GM13977 (cell line): ENCODE measurements at regions not wholly inside any gene's neighbourhood (a gene's known extent, or its start where the extent isn't known, plus 50 kb on each side); places are given as distances from the start of the nearest gene placed in this dataset.

Source experiments
- DNase-seq: peaks from one replicate; pipeline ENCODE4 v3.0.0; 2012; ENCODE audit warnings: low spot score
- in situ Hi-C: fragments of 300-500 bp; cut with MboI; formaldehyde crosslinking; loops from one replicate; pipeline ENCODE4 v1.12.0; 2022; ENCODE audit warnings: low sequenced_read_pairs, low pct_unique_long_range_greater_than_20kb, mixed read lengths, inconsistent platforms; ENCODE audit not compliant: unreplicated experiment
- TF ChIP-seq, protein P1 (sequence below): IDR thresholded peaks from 2 replicates; pipeline ENCODE4 v1.5.1; 2012; ENCODE audit warnings: mild to moderate bottlenecking, control low read depth; ENCODE audit not compliant: insufficient read depth; ENCODE audit errors: extremely low read depth, missing control alignments

DNA sequence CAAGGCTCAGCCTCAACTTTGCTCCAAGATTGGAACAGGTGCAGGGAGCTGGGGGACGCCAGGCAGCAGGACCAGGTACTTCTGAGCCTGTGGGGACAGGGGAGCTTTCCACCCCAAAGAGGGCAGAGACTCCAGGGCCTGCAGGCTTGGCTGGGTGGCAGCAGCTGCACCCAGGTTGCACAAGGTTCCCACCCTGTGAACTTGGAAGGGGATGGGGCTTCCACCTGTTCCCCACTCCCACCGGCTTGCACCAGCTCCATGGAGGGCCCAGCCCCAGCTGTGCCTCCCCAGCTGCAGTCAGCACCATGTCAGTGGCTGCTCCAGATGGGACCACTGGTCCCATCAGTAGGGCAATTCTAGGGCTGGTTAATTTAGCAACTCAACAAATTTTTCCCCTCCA, 114.0 kb upstream of the CDKN3 start:
- in situ Hi-C loops = no loop called here

DNA sequence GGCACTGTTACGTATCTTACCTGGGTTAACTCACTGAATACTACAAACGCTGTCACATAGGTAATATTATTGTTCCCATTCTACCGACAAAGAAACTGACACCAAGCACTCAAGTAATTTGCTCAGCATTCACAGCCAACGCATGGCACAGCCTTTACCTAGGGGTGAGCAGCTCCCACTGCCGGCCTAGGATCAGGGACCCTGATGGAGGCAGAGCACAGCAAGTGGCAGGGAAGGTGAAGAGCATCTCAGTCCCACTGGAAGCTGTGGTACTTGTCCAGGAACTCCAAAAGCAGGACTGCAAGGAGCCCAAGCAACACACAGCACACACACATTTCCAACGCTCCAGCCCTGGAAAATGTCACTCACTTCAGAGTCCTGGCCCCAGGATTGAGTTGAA, 111.8 kb upstream of the CDKN3 start:
- no peak for DNase-seq
- in situ Hi-C loops = no loop called here
- TF ChIP-seq, protein P1, sequence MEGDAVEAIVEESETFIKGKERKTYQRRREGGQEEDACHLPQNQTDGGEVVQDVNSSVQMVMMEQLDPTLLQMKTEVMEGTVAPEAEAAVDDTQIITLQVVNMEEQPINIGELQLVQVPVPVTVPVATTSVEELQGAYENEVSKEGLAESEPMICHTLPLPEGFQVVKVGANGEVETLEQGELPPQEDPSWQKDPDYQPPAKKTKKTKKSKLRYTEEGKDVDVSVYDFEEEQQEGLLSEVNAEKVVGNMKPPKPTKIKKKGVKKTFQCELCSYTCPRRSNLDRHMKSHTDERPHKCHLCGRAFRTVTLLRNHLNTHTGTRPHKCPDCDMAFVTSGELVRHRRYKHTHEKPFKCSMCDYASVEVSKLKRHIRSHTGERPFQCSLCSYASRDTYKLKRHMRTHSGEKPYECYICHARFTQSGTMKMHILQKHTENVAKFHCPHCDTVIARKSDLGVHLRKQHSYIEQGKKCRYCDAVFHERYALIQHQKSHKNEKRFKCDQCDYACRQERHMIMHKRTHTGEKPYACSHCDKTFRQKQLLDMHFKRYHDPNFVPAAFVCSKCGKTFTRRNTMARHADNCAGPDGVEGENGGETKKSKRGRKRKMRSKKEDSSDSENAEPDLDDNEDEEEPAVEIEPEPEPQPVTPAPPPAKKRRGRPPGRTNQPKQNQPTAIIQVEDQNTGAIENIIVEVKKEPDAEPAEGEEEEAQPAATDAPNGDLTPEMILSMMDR = no peak

More for the DNA sequence above, 114.0 kb upstream of the CDKN3 start:
- no peak for DNase-seq
- TF ChIP-seq, protein P1 = no peak

DNA sequence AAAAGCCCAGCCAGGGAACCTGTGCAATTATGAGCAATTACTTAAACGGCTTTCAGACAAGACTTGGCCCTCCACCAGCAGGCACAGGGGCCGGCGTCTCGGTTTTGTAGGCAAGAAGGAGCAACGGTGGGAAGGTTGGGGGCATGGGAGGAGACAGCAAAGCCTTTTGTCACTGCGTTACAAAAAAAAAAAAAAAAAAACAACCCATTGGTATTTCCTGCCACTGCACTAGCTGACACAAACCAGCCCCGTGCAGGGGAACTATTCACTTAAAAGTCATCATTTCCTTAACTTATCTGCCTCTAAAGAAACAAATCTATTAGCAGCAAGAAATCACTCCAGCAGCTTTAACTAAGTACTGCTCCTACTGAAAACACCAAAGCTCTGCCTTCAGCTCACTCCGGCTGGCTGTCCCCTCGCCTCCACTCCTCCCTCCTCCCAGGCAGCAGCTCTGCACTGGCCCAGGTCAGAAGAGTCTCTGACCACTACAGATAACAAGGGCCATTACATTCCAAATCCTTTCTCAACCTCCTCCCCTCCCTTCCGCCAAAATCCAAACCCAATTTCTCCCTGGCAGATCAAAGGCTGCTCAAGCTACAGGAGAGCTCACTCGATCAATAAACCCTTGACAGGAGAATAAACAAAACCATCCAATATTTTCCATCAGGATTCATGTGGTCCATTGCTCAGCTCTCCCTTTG, 105.2 kb upstream of the CDKN3 start:
- TF ChIP-seq, protein P1 = no peak
- in situ Hi-C loops = no loop called here
- DNase-seq = no peak

DNA sequence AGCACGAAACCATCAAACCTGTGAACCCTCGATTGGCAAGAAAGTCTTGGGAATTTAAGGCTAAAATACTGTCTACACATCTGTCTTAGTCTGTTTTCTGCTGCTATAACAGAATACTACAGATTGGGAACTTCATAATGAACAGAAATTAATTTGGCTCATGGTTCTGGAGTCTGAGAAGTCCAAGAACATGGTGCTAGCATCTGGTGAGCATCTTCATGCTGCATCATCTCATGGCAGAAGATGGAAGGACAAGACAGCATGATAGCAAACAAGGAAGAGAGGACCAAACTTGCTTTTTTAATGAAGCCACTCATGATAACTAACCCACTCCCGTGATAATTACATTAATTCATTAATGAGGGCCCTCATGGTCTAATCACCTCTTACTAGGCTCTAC, 102.0 kb upstream of the CDKN3 start:
- DNase-seq = no peak
- TF ChIP-seq, protein P1 = no peak
- in situ Hi-C loops = no loop called here

DNA sequence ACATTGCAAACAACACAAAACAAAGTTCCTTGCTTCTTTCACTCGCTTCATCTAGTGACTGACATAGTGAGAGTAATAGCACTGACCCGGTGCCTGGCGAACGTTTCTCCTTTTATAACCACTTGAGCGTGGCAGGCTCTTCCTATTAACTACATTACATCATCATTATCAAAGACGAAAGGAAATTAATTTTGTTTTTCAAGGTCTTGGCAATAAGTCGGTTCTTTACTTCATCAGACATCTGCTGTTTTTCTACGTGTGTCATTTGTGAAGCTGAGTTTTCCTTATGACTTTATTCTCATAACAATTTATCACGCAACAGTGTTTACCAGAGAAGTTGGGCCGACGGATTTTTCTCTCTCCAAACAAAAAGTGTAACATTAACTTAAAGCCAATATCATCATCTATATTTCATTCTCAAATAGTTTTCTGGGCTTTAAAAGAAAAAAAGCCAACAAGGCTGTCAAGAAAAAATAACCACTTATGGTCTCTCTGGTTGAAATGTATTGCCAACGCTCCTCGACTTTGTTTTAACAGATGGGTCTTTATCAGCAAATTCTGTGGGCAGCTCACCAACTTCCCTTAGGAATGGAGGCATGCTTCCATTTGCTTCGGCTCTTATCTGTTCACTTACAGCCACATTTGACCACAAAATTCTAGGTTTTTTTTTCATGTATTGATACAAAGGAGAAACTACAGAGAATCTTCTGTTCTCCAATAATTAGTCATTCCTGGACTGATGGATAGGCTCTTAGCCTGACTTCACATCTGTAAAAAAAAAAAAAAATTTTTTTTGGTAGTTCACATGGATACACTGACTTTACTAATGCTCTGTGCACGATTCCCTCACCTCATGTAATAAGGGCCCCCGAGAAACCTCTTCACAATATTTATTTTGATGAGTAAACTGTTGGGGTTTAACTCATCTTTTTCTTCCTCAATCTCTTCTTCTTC, 97.1 kb upstream of the CDKN3 start:
- TF ChIP-seq, protein P1 = no peak
- in situ Hi-C loops = no loop called here
- no peak for DNase-seq

DNA sequence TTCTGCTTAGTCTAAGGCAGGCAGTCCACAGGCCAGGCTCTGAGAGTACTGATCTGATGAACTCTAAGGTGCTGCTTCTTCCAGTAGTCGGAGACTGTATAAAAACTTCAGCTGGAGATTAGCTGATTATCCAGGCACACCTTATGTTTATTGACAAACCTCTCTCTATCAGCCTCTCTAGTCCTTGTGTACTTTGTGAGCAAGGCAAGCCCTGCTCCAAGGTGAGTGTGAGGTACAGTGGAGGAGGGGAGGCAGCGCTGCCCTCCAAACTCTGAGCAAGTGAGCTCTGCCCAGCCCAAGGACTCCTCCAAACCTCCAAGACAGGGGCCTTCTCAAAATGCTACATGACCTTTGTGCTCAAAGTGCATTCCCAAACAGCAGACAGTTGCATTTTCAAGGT, 95.9 kb upstream of the CDKN3 start:
- DNase-seq = no peak
- TF ChIP-seq, protein P1 = no peak
- in situ Hi-C loops = no loop called here
